GM12872 (cell line): ENCODE measurements at regions not wholly inside any gene's neighbourhood (a gene's known extent, or its start where the extent isn't known, plus 50 kb on each side); places are given as distances from the start of the nearest gene placed in this dataset.

ENCODE experiments used
- TF ChIP-seq, protein P1 (sequence below): IDR thresholded peaks from 3 replicates; pipeline ENCODE4 v1.5.1; 2011; ENCODE audit warnings: low read depth, mild to moderate bottlenecking, low read length, moderate library complexity; ENCODE audit not compliant: insufficient read depth

DNA sequence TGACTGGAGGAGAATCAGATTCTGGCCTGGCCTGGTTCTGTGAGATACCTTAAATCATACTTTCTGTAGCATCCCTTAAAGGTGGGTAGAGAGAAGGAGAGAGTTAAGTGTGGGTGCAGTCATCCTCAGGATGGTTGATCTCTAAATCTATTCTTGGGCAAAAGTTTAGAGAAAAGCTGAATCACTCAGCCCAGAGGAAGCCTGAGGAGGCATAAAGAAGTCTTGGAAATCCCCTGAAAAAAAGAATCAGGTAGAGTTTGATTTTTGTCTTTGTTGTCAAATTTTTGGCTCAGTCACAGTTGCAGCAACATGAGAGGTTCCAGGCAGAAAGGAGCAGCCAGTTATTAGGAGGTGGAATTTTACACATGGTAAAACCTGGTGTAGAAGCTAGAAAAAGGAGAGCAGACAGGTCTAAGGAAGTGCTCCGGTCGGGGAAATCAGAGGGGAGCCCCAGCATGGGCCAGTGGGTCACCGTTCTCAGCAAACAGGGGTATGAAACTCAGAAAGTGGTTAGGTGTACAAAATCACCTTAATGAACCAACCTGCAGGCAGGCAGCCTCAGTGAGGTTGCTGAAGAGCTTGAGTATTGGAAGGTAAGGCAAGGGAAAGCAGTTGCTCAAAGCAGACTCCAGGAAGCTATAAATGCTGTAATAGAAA lies 116.2 kb upstream of the CNTLN start:
- TF ChIP-seq, protein P1, sequence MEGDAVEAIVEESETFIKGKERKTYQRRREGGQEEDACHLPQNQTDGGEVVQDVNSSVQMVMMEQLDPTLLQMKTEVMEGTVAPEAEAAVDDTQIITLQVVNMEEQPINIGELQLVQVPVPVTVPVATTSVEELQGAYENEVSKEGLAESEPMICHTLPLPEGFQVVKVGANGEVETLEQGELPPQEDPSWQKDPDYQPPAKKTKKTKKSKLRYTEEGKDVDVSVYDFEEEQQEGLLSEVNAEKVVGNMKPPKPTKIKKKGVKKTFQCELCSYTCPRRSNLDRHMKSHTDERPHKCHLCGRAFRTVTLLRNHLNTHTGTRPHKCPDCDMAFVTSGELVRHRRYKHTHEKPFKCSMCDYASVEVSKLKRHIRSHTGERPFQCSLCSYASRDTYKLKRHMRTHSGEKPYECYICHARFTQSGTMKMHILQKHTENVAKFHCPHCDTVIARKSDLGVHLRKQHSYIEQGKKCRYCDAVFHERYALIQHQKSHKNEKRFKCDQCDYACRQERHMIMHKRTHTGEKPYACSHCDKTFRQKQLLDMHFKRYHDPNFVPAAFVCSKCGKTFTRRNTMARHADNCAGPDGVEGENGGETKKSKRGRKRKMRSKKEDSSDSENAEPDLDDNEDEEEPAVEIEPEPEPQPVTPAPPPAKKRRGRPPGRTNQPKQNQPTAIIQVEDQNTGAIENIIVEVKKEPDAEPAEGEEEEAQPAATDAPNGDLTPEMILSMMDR, result no peak

DNA sequence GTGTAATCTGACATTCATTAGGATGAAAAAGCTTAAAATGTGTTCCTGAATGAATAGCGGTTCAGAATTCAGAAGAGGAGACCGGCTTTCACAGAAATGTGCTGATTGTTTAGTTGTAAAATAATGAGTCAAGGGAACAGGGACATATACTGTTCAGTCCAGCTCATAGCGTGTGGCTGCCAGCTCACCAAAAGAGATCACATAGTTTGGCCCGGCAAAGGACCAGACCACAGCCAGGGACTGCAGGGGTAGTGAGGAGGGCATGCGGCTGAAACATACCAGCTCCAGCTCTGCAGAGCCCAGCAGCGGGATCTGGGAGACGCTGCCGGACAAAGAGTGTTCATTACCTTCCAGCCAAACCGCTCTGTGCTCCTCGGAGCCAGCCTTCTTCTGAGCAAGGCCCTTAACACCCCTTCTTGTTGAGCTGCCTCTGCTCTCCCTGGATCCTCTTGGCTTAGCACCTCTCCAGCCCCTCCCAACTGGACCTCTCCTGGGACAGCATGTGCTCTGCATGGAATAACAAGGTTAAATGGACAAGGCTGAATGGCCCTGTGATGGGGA lies 116.8 kb upstream of the CNTLN start:
- TF ChIP-seq, protein P1, result no peak

DNA sequence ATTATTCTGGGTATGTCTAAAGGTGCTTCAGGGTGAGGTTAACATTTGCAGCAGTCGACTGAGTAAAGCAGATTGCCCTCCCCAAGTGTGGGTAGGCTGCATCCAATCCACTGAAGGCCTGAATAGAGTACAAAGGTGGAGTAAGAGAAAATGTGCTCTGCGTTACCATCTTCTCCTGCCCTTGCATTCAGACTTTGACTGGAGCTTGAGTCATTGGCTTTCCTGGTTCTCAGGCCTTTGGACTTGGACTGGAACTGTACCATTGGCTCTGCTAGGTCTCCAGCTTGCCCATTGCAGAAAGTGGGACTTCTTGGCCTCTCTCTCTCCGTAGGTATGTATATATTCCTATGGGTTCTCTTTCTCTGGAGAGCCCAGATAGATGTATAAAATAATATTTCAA lies 120.9 kb upstream of the CNTLN start:
- TF ChIP-seq, protein P1, result no peak

DNA sequence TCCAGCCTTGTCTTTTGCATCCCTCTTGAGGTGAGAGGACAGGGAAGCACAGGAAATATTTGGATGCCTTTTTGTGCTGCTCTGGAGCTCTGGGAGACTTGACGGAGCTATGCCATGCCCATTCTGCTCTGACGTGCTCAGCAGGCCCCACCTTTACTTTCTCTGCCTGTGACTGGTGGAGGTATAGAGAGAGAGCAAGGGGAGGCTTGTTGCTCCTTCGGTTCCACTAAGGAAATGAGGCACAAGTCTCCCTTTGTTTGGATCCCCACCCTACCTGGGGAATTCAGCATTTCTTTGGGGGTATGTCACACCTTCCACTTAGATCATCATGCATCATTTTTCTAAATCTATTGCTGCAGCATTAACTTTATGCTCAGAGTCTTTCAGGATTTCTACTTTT lies 121.8 kb upstream of the CNTLN start:
- TF ChIP-seq, protein P1, result no peak

DNA sequence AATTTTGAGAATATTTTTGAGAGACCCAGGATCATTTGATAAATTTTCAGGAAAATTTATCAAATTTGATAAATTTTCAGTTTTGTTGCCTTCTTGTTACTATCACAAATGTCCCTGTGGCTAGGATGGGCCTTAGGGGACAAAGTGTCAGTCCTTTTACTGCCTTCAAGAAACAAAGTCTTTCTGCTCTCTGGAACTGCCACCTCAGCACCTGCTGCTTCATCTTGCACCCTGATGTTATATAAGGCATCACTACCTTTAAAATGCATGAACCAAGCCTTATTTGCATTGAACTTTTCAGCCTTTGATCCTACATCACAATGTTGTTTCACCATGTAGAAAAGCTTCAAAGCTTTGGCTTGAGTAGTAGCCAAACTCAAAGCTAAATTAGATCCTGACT lies 123.0 kb upstream of the CNTLN start:
- TF ChIP-seq, protein P1, result no peak

DNA sequence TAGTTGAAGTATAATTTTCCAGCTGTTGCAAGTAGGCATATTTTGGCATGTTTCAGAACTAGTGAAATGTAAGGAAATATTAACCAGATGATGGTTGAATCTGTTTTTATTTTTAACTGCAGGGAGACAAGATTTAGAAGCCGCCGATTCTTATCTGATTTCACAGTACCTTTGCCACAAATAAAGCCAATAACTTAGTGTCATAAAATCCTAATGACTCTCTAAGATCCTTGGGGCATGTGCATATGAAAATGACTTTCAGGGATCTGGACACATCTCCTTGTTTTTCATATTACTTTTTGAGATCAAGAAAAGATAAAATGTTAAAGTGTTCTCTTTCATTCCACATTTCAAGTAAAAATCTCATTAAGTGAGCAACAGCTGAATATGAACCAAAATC lies 125.8 kb upstream of the CNTLN start:
- TF ChIP-seq, protein P1, result no peak

DNA sequence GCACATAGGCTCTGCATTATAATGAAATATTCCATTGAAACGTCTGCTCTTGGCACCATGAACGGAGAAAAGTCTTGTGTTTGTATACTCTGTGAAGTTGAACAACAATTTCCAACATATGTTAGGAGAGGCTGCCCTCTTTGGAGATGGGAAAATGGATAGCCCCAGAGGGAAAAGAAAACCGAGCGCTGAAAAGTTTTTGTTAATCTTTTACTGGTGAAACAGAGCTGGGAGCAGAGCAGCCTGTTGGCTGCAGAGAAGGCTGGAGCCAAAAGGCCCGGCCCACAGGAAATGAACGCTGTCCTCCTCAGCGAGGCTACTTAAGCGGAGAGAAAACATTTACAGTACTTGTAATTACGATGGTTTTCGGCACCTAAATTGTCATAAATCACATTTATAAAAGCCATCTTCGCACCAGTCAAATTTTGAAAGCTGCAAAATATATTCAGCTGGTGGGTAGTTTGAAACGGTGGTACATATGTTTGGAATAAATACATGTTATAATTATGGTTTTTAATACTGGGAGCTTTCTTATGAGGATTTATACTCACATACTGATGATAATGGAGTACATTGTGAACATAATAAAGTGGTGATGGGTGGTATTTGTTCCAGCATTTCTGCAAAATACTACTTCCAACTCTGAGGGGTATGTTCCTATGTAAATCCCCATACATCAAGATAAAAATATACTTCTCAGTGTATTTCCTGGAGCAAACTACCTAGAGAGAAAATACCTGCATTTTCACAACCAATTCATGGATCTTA lies 129.6 kb upstream of the CNTLN start:
- TF ChIP-seq, protein P1, result no peak
